ENCODE measurements at regions not wholly inside any gene's neighbourhood (a gene's known extent, or its start where the extent isn't known, plus 50 kb on each side); places are given as distances from the start of the nearest gene placed in this dataset.

GRCh38 chr17:63029541-63029940 is 63.5 kb downstream of the TANC2 start:
- TF ChIP-seq CTCF (conservative IDR thresholded peaks at IDR 0.05) (no peak), EZH2 (IDR thresholded peaks at IDR 0.05; ENCODE audit: low read depth) (no peak)
